OCI-LY7 (cell line): ENCODE measurements at regions not wholly inside any gene's neighbourhood (a gene's known extent, or its start where the extent isn't known, plus 50 kb on each side); places are given as distances from the start of the nearest gene placed in this dataset.

Experiments
- BruUV-seq: library from RNA; stranded (reverse); fragments of 400-500 nt; replicated peaks from 2 replicates; lab custom pipeline; 2021; lab: Mats Ljungman, UMichigan
- CTCF ChIA-PET: fragments of 300-600 bp; sonication (Branson Sonifier 250); formaldehyde crosslinking; loops from one replicate; lab custom pipeline; 2022; ENCODE audit warnings: antibody characterized with exemption; ENCODE audit not compliant: unreplicated experiment; lab: Charles Lee
- POLR2A ChIA-PET: fragments of 300-600 bp; sonication (Branson Sonifier 250); formaldehyde crosslinking; loops from one replicate; lab custom pipeline; 2022; ENCODE audit warnings: antibody characterized with exemption; lab: Charles Lee
- DNase-seq: peaks from one replicate; pipeline ENCODE4 v3.0.0-alpha.2; 2015; ENCODE audit warnings: low spot score
- H2AFZ ChIP-seq: fragments of 200-600 bp; sonication (generic), shearing (Covaris generic); 2 replicates; pipeline ENCODE4 v1.6.1; 2014; ENCODE audit warnings: mild to moderate bottlenecking, antibody characterized with exemption, low read length, moderate library complexity
- H3K27ac ChIP-seq: fragments of 200-600 bp; sonication (generic); 2 replicates; pipeline ENCODE4 v1.5.1; 2014; ENCODE audit warnings: mixed run types, low read depth, mild to moderate bottlenecking, moderate library complexity, low read length, inconsistent platforms; ENCODE audit not compliant: poor library complexity, severe bottlenecking
- H3K36me3 ChIP-seq: fragments of 200-600 bp; sonication (generic); 2 replicates; pipeline ENCODE4 v1.6.1; 2014; ENCODE audit warnings: mild to moderate bottlenecking, antibody characterized with exemption, low read length, moderate library complexity, mixed read lengths; ENCODE audit not compliant: insufficient read depth
- H3K4me1 ChIP-seq: fragments of 200-600 bp; sonication (generic); 2 replicates; pipeline ENCODE4 v1.5.1; 2014; ENCODE audit warnings: mild to moderate bottlenecking, low read length; ENCODE audit not compliant: insufficient read depth, poor library complexity, severe bottlenecking
- H3K4me2 ChIP-seq: fragments of 200-600 bp; sonication (generic); 2 replicates; pipeline ENCODE4 v1.6.1; 2014; ENCODE audit warnings: mild to moderate bottlenecking, low read length
- H3K4me3 ChIP-seq: fragments of 200-600 bp; sonication (generic); 2 replicates; pipeline ENCODE4 v1.5.1; 2014; ENCODE audit warnings: mild to moderate bottlenecking, low read depth, low read length; ENCODE audit not compliant: poor library complexity, severe bottlenecking
- H3K79me2 ChIP-seq: fragments of 200-600 bp; sonication (generic); 2 replicates; pipeline ENCODE4 v1.6.1; 2016; ENCODE audit warnings: low read depth, mild to moderate bottlenecking, low read length, moderate library complexity, mixed read lengths; ENCODE audit not compliant: insufficient read depth
- H3K9me2 ChIP-seq: fragments of 200-600 bp; sonication (generic); 2 replicates; pipeline ENCODE4 v1.6.1; 2016; ENCODE audit warnings: mild to moderate bottlenecking, low read length, mixed read lengths; ENCODE audit not compliant: insufficient read depth
- H3K9me3 ChIP-seq: fragments of 200-600 bp; sonication (generic); 2 replicates; pipeline ENCODE4 v1.6.1; 2014; ENCODE audit warnings: mild to moderate bottlenecking, mixed run types, low read length, mixed read lengths
- H4K20me1 ChIP-seq: fragments of 200-600 bp; sonication (generic); 2 replicates; pipeline ENCODE4 v1.6.1; 2014; ENCODE audit warnings: mild to moderate bottlenecking, antibody characterized with exemption, low read length, moderate library complexity, mixed read lengths; ENCODE audit not compliant: insufficient read depth
- EZH2phosphoT487 ChIP-seq: fragments of 200-600 bp; sonication (generic); IDR thresholded peaks from 2 replicates; pipeline ENCODE4 v1.6.1; 2018; ENCODE audit warnings: low read depth, borderline replicate concordance, mild to moderate bottlenecking, mixed run types, antibody characterized with exemption, low read length, moderate library complexity, mixed read lengths
- intact Hi-C: fragments of 100-400 bp; cut with micrococcal nuclease; formaldehyde crosslinking; loops from one replicate; pipeline ENCODE4 v1.10.0; 2022; ENCODE audit not compliant: unreplicated experiment
- TF ChIP-seq, protein P1 (sequence below): fragments of 200-600 bp; sonication (generic); conservative IDR thresholded peaks from 2 replicates; pipeline ENCODE4 v1.5.1; 2014; ENCODE audit warnings: mild to moderate bottlenecking, antibody characterized with exemption, low read length, moderate library complexity, mixed read lengths

DNA sequence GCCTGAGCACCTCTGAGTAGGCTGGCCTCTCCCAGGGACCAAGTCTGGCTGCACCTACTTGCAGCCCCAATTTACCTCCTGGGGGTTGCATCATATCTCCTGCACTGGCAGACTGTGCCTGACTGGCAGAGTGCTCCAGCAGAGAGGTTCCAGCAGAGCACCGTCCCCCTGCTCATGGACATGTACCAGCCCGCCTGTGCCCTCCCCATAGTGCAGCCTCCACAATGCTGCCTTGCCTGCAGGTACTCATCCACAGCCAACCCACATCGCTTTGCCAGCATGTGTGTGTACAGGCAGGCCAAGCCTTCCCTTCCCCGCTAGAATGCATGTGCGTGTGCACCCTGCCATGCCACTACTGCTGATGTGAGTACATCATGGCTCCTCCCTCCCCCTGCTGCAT, 105.5 kb upstream of the NPSR1 start:
- Histone ChIP-seq H3K79me2 (no peaks in the 10 kb centered on the region), H3K9me2 (no peaks in the 10 kb centered on the region), H3K4me1 (no peaks in the 10 kb centered on the region), H4K20me1 (no peaks in the 10 kb centered on the region), H3K9me3 (no peaks in the 10 kb centered on the region), H3K4me2 (no peak overlapping the region), H2AFZ (no peak overlapping the region), H3K36me3 (no peaks in the 10 kb centered on the region), H3K4me3 (no peak overlapping the region), H3K27ac (no peak overlapping the region)
- BruUV-seq: no TSS peak
- DNase-seq: no peak
- TF ChIP-seq EZH2phosphoT487: no peak
- TF ChIP-seq, protein P1, sequence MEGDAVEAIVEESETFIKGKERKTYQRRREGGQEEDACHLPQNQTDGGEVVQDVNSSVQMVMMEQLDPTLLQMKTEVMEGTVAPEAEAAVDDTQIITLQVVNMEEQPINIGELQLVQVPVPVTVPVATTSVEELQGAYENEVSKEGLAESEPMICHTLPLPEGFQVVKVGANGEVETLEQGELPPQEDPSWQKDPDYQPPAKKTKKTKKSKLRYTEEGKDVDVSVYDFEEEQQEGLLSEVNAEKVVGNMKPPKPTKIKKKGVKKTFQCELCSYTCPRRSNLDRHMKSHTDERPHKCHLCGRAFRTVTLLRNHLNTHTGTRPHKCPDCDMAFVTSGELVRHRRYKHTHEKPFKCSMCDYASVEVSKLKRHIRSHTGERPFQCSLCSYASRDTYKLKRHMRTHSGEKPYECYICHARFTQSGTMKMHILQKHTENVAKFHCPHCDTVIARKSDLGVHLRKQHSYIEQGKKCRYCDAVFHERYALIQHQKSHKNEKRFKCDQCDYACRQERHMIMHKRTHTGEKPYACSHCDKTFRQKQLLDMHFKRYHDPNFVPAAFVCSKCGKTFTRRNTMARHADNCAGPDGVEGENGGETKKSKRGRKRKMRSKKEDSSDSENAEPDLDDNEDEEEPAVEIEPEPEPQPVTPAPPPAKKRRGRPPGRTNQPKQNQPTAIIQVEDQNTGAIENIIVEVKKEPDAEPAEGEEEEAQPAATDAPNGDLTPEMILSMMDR: no peak
- ChIA-PET CTCF (no interaction called here), POLR2A (no interaction called here)
- intact Hi-C loops: no loop called here

DNA sequence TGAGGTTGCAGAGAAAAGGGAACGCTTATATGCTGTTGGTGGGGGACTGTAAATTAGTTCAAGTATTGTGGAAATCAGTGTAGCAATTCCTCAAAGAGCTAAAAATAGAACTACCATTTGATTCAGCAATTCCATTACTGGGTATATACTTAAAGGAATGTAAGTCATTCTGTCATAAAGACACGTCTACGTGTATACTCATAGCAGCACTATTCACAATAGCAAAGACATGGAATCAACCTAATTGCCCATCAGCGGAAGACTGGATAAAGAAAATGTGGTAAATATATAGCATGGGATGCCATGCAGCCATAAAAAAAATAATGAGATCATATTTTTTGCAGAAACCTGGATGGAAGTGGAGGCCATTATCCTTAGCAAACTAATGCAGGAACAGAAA, 100.0 kb upstream of the NPSR1 start:
- Histone ChIP-seq H3K9me2 (no peaks in the 10 kb centered on the region), H3K79me2 (no peaks in the 10 kb centered on the region), H3K4me3 (no peak overlapping the region), H4K20me1 (no peaks in the 10 kb centered on the region), H3K9me3 (no peaks in the 10 kb centered on the region), H3K27ac (no peak overlapping the region), H2AFZ (no peak overlapping the region), H3K4me1 (no peaks in the 10 kb centered on the region), H3K36me3 (no peaks in the 10 kb centered on the region), H3K4me2 (no peak overlapping the region)
- no peak for DNase-seq
- BruUV-seq: no TSS peak
- intact Hi-C loops: no loop called here
- POLR2A ChIA-PET: no interaction called here
- CTCF ChIA-PET: no interaction called here
- no peak for TF ChIP-seq EZH2phosphoT487
- TF ChIP-seq, protein P1: no peak

DNA sequence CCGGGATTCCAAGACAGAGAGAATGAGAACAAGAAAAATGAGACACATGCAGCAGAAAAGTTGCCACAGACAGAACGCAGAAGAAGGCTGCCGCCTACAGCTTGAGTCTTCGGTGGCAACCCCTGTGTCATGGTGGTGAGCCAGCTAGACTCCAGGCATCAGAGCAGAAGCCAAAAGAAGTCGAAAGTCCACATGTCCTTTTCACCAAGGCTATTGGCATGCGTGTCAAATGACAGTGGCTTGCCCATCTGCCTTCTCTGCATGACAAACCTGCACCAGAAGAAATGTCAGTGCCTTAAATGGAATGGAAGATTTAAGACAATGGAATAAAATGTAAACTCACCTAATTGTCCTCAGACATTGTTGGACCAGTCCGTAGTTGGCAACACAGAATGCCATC, 93.9 kb upstream of the NPSR1 start:
- H3K27ac ChIP-seq: no peak overlapping the region
- POLR2A ChIA-PET: no interaction called here
- no peaks in the 10 kb centered on the region for H3K9me3 ChIP-seq
- H3K4me1 ChIP-seq: no peaks in the 10 kb centered on the region
- no peak overlapping the region for H3K4me2 ChIP-seq
- no peaks in the 10 kb centered on the region for H3K36me3 ChIP-seq
- no TSS peak for BruUV-seq
- no peak overlapping the region for H2AFZ ChIP-seq
- no peaks in the 10 kb centered on the region for H3K79me2 ChIP-seq
- DNase-seq: no peak
- H3K9me2 ChIP-seq: no peaks in the 10 kb centered on the region
- H4K20me1 ChIP-seq: no peaks in the 10 kb centered on the region
- intact Hi-C loops: no loop called here
- CTCF ChIA-PET: no interaction called here
- H3K4me3 ChIP-seq: no peak overlapping the region
- TF ChIP-seq, protein P1: no peak
- TF ChIP-seq EZH2phosphoT487: no peak
